NCI-H524 treated with DMSO at 0.1 percent for 48 hours (cell line): ENCODE measurements at regions not wholly inside any gene's neighbourhood (a gene's known extent, or its start where the extent isn't known, plus 50 kb on each side); places are given as distances from the start of the nearest gene placed in this dataset.
"Not testable (repeated sequence)": the region's sequence is repeated elsewhere in the genome, so short reads cannot be mapped to it uniquely, and the experiment has no call there.

Experiments
- DNase-seq: peaks from one replicate; lab custom pipeline; 2025; lab: John Stamatoyannopoulos, UW

DNA sequence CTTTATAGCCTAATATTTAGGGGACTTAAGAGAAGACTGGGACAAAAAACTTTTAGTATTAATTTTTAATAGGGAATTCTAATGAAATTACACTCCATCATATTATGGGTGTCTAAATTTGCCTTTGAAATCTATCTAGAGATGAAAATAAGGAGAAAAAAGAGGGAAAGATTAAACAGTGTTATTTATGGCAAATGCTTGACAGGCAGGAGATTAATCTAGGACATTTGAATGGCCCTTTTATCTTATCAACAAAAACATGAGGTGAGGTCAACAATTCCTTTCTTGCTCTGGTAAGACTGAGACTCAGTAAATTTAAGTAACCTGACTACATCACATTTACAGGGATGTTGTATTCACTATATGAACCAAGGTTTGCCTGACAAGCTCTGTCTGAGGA is 852.8 kb upstream of the CTNND2 start:
- DNase-seq, result no peak

DNA sequence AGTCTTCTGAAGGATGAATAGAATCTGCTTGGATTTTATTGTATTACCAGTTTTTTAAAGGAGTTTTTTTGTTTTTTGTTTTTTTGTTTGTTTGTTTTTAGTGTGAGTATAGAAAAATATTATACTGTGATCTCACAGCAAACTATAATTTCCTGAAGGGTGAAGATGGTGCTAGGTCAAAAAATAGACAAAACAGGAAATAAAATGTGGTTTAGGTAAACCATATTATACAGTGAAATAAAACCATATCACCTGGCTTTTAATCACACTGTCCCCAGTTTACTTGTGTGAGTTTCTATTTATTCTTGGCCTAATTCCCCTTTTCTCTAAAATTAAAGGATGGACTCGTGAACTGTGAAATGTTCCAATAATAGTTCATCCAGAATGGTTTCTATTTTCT is 841.3 kb upstream of the CTNND2 start:
- no peak for DNase-seq

DNA sequence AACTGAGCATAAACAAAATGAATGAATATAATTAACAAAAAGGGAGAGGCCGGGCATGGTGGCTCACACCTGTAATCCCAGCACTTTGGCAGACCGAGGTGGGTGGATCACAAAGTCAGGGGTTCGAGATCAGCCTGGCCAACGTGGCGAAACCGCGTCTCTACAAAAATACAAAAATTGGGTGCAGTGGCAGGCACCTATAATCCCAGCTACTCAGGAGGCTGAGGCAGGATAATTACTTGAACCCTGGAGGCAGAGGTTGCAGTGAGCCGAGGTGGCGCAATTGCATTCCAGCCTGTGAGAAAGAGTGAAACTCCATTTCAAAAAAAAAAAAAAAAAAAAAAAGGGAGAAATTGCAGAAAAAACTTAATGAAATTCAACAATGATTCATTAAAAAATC is 839.3 kb upstream of the CTNND2 start:
- no peak for DNase-seq

DNA sequence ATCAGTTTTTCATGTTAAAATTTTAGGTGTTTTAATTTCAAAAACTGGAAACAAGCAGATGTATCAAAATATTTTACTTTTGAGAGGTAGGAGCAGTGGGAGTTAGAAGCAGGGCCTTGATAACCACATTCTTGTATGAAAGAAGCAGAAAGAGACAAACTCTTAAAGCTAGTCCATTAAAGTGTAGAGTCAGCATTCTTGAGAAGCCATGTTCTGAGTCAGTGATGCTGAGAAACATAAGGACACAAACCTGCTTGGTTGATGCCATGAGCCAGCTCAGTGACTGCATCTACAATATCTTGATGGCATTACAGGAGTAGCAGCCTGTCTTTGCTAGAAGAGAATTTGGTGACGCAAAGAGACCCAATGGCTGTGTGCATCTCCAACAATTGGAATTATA is 826.1 kb upstream of the CTNND2 start:
- DNase-seq, result no peak

DNA sequence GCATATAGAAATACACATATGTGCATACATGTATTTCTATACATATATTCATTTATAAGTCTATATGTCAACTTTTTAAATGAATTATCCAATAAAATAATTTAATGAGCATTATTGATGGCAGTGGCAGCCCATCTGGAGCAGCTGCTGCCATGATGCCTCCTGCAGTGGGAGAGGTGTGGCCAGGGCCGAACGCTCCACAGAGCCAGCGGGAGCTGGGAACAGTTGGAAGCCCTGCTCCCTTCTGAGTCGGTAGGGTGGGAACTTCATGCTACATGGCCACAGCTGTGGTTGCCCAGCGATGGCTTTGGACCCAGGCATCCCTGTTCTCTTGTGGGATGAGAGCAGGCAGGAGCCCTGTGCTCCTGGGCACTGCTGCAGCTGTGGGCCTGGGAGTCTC is 812.4 kb upstream of the CTNND2 start:
- no peak for DNase-seq

DNA sequence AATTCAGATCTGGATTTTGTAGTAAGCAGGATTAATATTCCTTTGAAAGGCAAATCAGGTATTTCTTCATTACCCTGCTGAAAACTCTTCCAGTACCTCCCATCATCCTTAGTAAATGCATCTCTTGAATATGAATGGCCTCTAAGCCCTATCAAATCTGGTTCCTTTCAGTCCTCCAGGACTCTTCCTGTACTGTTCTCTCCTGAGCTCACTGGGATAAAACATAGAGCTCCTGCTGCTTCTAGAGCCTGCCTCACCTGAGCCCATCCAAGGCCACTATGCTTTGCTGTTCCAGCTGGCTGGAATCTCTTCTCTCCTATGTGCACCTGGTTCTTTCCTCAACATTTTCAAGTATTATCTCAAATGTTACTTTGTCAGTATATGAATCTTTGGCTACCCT is 803.3 kb upstream of the CTNND2 start:
- DNase-seq, result no peak

DNA sequence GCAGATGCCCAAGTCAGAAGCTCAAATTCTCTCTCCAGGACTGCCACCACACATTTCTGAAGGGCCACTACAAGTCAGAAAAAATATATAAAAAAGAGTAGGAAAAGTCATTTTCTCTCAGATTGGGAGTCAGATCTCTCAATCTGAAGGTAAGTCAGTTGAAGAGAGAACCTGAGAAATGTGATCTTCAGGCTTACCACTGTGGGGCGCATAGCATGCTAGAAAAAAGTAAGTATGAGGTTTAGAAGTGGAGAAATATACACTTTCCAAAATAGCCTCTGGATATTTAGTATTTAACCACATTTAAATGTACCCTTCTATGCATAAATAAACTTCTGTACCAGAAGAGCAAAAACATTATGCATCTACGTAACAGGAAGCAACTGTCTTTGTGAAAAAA is 800.7 kb upstream of the CTNND2 start:
- DNase-seq, result no peak

DNA sequence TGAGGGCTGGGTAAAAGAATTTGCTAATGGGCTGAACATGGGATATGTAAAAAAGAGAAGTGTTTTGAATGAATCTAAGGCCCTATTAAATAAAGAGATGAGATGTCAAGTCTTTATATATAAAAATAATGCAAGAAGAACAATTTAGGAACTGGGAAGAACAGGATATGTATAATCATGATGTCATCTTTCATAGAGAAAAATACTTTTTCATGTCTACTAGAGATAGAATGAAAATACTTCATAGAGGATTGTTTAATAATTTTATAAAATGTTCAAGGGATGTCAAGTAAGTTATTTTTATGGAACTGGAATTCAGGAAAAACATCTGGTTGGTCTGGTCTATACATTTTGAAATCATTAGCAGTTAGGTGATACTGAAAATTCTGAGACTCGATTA is 799.0 kb upstream of the CTNND2 start:
- no peak for DNase-seq

DNA sequence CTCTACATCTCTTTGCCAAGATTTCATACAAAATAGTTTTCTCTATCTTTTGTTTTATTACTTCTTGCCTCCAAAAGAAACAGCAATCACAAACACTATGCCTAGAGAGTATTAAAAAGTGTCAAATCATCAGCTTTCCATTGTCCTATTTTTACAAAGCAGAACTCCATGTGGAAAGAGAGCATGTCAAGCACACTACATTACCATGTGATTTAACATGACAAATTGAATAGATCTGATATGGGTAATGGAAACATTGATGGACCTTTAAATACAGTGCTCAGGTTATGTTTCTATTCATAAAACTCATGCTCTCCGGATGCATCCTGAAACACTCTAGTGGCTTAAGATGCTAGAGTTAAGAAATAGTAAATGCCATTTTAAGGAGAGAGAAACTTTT is 791.4 kb upstream of the CTNND2 start:
- DNase-seq, result no peak

DNA sequence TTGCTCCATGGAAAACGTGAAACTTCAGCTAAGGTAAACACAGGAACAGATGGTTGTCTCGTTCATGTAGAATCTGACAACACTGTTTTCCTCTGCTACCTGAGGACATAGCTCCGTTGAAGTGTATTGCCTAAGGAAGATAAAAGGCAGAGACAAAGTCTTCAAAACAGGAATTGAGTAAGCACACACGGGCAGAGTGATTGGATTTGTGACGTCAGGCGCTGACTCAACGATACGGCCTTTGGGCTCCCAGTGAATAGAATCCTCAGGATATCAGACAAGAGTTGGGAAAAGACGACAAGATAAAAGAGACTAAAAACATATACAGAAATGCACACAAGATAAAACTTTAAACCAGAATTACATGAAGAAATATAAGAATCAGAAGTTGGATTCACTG is 787.1 kb upstream of the CTNND2 start:
- no peak for DNase-seq

DNA sequence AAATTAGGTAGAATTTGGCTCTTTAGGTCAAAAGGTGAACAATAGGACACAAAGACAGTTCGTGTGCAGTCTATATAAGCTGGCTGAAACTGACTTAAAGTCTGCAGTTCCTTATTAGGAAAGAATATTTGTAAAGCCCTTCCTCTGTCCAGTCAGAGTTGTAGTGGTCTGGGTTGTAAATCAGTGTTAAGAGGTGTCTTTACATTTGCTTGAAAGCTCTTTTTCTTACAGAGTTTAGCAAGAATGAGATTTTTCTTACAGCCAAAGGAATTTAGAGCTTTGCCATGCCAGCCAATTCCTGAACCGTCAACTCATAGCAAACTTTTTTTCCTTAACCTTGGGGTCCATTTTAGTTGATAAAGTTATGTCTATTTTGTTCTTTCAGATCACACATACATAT is 786.1 kb upstream of the CTNND2 start:
- no peak for DNase-seq

DNA sequence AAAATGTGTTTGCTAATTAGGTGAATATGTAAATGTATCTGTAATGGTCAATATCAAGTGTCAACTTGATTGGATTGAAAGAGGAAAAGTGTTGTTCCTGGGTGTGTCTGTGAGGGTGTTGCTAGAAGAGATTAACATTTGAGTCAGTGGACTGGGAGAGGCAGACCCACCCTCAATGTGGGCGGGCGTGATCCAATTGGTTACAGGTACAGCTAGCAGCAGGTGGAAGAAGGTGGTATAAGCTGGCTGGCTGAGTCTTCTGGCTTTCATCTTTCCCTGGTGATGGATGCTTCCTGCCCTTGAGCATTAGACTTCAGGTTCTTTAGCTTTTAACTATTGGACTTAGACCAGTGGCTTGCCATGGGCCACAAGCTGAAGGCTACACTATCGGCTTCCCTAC is 779.0 kb upstream of the CTNND2 start:
- DNase-seq, result no peak

DNA sequence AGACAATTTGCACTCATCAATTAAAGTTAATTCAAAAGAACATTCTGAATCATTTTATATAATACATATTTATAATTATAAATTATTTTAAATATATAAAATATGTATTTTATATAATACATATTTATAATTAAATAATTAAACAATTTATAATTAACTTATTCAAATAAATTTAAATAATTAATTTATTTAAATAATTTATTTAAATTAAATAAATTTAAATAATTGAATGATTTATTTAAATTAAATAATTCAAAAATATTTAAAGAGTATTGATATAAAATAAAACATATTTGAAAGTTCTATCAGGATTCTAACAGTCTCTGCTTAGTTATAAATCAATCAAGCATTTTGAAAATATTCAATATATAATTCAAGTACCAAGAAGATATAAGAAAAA is 775.5 kb upstream of the CTNND2 start:
- DNase-seq, result no peak

DNA sequence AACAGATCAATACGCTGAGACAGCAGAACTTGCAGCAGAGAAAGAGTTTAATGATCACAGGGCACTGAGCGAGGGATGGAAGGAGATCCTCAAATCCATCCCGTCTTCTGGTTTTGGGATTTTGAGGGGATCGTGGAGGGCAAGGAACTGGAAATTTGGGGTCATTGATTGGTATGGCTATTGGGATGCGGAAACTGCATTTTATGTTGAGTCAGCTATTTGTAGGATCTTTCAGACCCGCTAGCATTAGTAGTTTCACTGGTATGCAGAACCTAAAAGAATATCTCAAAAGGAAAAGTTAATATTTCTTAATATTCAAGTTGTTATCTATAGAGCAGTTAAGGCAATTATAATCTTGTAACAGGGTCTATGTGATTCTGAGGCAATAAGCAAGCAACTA is 771.7 kb upstream of the CTNND2 start:
- no peak for DNase-seq

DNA sequence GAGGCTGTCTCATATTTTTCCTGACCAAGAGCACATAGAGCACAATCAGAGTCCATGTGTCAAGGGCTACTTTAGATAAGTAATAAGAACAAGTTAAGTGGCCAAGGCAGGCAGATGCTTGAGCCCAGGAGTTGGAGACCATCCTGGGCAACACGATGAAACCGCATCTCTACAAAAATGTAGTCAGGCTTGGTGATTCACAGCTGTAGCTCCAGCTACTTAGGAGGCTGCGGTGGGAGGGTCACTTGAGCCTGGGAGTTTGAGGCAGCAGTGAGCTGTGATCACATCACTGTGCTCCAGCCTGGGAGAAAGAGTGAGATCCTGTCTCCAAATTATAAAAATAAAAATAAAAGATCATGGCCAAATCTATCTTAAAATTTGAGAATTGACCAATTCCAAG is 767.9 kb upstream of the CTNND2 start:
- DNase-seq, result no peak

DNA sequence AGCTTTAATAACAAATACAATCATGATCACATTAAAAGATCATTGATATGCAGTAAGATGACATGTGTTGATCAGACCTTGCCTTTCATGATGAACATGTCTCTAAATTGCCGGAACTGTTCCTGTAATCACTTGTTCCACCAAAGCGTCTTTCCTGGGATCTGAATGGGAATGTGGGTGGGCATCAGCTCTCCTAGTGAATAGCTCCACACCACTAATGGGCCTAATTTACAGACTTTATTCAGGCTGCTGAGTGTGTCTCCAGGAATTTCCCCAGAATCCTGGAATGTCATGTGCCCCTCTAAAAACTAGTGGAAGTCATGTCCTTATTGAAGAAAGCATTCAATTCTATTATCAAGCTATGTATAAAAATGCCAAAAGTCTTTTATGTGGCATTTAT is 765.1 kb upstream of the CTNND2 start:
- DNase-seq, result no peak

DNA sequence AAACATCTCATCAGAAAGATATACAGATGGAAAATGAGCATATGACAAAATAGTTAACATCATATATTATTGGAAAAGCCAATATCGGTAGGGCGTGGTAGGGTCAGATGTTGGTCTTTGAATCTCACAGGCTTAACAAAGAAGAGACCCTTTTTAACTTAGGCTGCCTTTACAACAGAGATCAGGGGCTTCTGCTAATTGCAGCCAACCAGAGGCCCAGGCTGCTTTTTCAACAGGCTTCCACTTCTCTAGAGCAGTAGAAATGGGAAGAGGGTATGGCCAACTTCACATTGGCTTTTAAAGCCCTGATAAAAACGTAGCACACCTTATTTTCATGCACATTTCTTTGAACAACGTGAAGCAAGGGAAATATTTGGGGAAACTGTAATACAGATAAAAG is 764.3 kb upstream of the CTNND2 start:
- no peak for DNase-seq

DNA sequence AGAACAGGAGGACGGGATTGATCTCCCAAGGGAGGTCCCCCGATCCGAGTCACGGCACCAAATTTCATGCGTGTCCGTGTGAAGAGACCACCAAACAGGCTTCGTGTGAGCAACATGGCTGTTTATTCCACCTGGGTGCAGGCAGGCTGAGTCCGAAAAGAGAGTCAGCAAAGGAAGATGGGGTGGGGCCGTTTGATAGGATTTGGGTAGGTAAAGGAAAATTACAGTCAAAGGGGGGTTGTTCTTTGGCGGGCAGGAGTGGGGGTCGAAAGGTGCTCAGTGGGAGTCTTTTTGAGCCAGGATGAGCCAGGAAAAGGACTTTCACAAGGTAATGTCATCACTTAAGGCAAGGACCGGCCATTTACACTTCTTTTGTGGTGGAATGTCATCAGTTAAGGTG is 763.6 kb upstream of the CTNND2 start:
- not testable (repeated sequence) for DNase-seq

DNA sequence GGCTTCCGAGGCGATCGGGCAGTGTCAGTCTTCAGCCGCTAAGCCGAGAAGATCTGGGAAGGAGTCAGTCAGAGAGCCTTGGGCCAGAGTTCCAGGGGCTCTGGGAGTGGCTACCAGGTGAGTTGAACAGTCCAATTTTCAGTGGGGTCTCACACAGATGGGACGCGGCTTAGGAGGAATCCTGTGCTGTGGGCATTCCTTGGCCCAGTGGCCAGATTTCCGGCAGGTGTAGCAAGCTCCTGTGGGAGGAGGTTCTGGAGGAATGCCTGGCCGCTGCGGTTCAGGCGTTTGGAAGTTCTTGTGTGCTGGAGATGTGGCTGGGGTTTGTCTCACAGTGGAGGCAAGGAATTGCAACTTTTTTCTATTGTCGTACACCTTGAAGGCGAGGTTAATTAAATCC is 761.5 kb upstream of the CTNND2 start:
- DNase-seq, result not testable (repeated sequence)

DNA sequence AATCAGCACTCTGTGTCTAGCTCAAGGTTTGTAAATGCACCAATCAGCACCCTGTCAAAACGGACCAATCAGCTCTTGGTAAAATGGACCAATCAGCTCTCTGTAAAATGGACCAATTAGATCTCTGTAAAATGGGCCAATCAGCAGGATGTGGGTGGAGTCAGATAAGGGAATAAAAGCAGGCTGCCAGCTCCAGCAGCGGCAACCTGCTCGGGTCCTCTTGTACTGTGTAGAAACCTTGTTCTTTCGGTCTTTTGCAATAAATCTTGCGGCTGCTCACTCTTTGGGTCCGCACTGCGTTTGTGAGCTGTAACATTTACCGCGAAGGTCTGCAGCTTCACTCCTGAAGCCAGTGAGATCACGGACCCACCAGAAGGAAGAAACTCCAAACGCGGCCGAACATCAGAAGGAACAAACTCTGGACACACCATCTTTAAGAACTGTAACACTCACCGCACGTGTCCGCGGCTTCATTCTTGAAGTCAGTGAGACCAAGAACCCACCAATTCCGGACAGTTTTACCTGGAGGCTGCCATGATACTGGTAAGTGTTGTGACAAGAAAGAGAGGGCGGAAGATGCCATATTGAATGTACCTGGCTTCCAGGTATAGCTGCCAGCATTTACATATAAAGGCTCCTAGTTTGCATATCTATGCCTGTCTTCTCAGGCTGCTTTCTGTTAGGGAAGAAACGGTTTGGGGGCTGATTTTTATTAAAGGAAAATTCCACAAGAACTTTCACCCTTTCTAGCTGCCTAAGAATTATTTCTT is 758.5 kb upstream of the CTNND2 start:
- DNase-seq, result no peak

DNA sequence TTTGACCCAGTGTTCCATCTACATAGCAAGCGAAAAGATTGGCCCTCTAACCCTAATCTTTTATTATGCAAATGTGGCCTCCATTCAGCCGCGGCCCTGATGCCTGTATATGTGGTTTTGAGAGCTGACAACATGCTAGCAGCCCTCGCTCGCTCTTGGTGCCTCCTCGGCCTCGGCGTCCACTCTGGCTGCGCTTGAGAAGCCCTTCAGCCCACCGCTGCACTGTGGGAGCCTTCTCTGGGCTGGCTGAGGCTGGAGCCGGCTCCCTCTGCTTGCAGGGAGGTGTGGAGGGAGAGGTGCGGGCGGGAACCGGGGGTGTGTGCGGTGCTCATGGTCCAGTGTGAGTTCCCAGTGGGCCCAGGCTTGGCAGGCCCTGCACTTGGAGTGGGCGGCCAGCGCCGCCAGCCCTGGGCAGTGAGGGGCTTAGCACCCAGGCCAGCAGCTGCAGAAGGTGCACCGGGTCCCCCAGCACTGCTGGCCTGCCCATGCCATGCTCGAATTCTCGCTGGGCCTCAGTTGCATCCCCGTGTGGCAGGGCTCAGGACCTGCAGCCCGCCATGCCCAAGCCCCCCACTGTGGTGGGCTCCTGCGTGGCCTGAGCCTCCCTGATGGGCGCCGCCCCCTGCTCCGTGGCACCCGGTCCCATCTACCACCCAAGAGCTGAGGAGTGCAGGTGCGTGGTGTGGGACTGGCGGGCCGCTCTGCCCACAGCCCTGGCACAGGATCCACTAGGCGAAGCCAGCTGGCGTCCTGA is 757.5 kb upstream of the CTNND2 start:
- DNase-seq, result no peak

DNA sequence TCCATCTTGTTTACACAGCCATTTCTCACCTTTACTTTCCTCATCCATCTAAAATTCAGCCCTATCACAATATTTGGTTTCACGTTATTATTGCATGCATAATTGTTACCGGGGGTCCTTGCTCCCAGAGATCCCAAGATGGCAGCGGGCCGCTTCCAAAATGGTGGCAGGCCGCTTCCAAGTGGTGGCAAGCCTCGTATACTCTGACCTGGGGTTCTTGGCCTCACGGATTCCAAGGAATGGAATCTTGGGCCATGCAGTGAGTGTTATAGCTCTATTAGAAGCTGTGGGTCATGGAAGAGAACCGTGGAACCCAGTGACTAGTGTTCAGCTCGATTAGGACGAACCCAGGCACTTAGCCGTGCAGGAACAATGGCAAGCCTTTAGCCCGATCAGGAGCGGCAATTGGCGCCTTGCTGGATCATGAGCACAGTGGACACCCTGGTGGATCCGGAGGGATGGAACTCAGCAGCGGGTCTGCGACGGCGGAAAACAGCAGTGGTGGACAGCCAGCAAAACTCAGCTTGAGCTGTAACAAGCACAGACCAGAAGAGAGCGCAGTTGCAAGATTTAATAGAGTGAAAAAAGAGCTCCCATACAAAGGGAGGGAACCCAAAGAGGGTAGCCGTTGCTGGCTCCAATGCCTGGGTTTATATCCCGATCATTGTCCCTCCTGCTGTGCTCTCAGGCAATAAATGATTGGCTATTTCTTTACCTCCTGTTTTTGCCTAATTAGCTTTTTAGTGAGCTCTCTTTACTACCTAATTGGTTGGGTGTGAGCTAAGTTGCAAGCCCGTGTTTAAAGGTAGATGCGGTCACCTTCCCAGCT is 756.2 kb upstream of the CTNND2 start:
- not testable (repeated sequence) for DNase-seq

DNA sequence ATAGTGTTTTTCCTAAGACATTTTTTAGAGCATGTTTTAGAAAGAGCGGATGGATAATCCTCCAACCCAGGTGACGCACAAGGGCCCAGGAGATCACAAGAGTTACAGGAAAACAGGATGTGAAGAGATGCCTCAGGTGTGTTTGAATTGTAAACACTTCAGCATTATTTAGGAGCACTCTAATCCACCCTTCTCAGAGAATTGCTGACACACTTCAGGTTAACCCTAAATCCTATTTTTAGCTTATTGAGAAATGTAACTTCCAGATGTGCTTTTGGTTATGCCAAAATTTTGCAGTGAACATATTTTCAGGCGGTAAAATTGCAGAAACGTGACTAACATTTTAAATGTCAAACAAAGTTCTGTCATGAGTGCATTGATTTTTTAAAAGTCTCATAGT is 755.4 kb upstream of the CTNND2 start:
- no peak for DNase-seq
